Thoracic aorta (tissue), 2 donors: ENCODE measurements at regions not wholly inside any gene's neighbourhood (a gene's known extent, or its start where the extent isn't known, plus 50 kb on each side); places are given as distances from the start of the nearest gene placed in this dataset.

ENCODE experiments used
- ATAC-seq: fragments of 150-250 bp; one replicate; pipeline ENCODE4 v1.8.0; 2017; ENCODE audit warnings: low read depth; ENCODE audit not compliant: insufficient number of reproducible peaks, low FRiP score
- DNase-seq: peaks from one replicate; pipeline ENCODE4 v3.0.0-alpha.2; 2020; ENCODE audit warnings: low spot score
- H3K27ac ChIP-seq, 2 donors: fragments of 200-600 bp; sonication (generic); 1 replicate in 1 of 2; 2 replicates in 1 of 2; pipeline ENCODE4 v1.5.1; 2016; ENCODE audit warnings: mild to moderate bottlenecking in 2 of 2, moderate library complexity in 2 of 2
- H3K27me3 ChIP-seq: fragments of 200-600 bp; sonication (generic); replicated peaks from 2 replicates; pipeline ENCODE4 v1.6.0; 2016; ENCODE audit warnings: mild to moderate bottlenecking; ENCODE audit not compliant: insufficient read depth
- H3K36me3 ChIP-seq: fragments of 200-600 bp; sonication (generic); one replicate; pipeline ENCODE4 v1.5.1; 2016
- H3K4me1 ChIP-seq, 2 donors: fragments of 200-600 bp; sonication (generic); 1 replicate in 1 of 2; 2 replicates in 1 of 2; pipeline versions ENCODE4 v1.5.1 to v1.6.0; 2016; ENCODE audit warnings: low read depth in 2 of 2, mild to moderate bottlenecking in 1 of 2; ENCODE audit not compliant: control insufficient read depth in 1 of 2
- H3K4me3 ChIP-seq: fragments of 200-600 bp; sonication (generic); 2 replicates; pipeline ENCODE4 v1.5.1; 2016; ENCODE audit warnings: mild to moderate bottlenecking
- H3K9me3 ChIP-seq: fragments of 200-600 bp; sonication (generic); 2 replicates; pipeline ENCODE4 v1.5.1; 2016
- TF ChIP-seq, protein P1 (sequence below): fragments of 200-600 bp; sonication (generic); IDR thresholded peaks from one replicate; pipeline ENCODE4 v1.5.1; 2019; ENCODE audit warnings: antibody characterized with exemption

DNA sequence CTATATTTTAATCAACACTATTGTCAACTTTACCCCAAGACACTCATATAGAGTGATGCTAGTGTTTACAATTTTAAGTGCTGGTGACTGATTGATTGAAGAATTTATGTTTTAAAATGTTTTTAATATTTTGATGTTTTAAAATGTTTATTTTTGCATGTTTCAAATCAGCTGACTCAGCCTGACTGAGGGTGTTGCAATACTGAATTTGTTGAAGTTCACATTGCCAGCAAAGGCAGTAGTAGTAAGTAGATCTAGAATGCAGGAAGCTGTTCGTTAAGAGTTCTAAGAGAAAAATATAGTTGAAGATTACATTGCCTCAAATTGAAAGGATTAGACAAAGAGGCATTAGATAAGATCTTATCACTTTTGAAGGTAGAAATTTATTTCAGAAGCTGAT lies 977.6 kb downstream of the IGSF11 start:
- Histone ChIP-seq H3K9me3 (no peaks in the 10 kb centered on the region), H3K27me3 (no peaks in the 10 kb centered on the region), H3K4me3 (no peak overlapping the region), H3K4me1 (no peaks in the 10 kb centered on the region), H3K36me3 (no peaks in the 10 kb centered on the region), H3K27ac (no peak overlapping the region)
- TF ChIP-seq, protein P1, sequence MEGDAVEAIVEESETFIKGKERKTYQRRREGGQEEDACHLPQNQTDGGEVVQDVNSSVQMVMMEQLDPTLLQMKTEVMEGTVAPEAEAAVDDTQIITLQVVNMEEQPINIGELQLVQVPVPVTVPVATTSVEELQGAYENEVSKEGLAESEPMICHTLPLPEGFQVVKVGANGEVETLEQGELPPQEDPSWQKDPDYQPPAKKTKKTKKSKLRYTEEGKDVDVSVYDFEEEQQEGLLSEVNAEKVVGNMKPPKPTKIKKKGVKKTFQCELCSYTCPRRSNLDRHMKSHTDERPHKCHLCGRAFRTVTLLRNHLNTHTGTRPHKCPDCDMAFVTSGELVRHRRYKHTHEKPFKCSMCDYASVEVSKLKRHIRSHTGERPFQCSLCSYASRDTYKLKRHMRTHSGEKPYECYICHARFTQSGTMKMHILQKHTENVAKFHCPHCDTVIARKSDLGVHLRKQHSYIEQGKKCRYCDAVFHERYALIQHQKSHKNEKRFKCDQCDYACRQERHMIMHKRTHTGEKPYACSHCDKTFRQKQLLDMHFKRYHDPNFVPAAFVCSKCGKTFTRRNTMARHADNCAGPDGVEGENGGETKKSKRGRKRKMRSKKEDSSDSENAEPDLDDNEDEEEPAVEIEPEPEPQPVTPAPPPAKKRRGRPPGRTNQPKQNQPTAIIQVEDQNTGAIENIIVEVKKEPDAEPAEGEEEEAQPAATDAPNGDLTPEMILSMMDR: no peak
- ATAC-seq (no peak), DNase-seq (no peak)

DNA sequence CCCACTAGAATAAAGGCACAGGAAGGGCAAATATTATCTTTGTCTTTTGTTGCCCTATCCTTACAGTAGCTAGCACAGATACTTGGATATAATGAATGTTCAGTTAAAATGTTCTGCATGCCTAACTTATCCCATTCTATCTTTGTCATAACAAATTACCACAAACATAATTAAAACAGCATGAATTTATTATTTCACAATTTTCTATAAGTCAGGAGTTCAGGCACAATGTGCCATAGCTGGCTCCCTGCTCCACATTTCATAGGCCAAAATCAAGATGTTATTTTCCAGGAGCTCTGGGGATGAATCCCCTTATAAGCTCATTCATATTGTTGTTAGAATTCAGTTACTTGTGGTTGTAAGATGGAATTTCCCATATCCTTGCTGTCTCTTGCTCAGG lies 975.5 kb downstream of the IGSF11 start:
- Histone ChIP-seq H3K36me3 (no peaks in the 10 kb centered on the region), H3K9me3 (no peaks in the 10 kb centered on the region), H3K4me3 (no peak overlapping the region), H3K27me3 (no peaks in the 10 kb centered on the region), H3K27ac (no peak overlapping the region), H3K4me1 (no peaks in the 10 kb centered on the region)
- ATAC-seq (no peak), DNase-seq (no peak)
- TF ChIP-seq, protein P1: no peak

DNA sequence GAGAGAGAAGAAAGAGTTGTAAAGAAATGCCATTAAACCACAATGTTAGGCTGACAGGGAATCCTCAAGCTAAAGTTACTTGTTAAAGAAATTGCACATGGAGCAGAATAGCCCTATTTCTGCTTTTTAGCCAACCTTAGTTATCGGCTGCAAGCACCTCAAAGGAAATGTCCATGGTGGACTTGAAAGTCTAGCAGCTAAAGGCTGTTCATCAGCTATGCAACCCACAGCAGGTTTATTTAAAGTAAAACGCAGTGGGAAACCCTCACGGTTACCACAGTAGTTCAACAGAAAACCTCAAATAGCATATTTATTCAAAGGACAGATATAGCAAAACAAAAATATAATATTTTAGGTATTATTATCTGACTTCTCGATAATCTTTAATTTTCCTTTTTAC lies 967.2 kb downstream of the IGSF11 start:
- no peak for DNase-seq
- no peak overlapping the region for H3K4me3 ChIP-seq
- TF ChIP-seq, protein P1: no peak
- no peaks in the 10 kb centered on the region for H3K9me3 ChIP-seq
- H3K36me3 ChIP-seq: no peaks in the 10 kb centered on the region
- no peak for ATAC-seq
- no peaks in the 10 kb centered on the region for H3K27me3 ChIP-seq
- no peaks in the 10 kb centered on the region for H3K4me1 ChIP-seq
- no peak overlapping the region for H3K27ac ChIP-seq

DNA sequence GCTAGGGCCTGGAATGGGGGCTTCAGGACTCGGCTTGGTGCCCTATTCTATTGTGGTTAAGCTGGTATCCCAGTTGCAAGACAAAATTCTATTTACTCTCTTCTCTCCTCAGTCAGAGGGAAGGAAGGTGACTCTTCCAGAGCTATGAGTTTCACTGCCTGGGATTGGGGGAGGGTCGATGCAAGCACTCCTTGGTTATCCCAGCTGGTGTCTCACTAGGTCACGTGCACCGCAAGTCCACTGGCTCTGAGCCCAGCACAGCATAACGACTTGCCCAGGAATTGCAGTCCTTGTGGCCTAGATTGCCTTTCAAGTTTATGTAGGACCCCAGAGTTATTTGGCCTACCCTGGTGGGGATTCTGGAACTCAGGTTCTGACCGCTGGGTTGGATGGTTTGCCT lies 958.8 kb downstream of the IGSF11 start:
- Histone ChIP-seq H3K4me1 (no peaks in the 10 kb centered on the region), H3K4me3 (no peak overlapping the region), H3K36me3 (no peaks in the 10 kb centered on the region), H3K27me3 (no peaks in the 10 kb centered on the region), H3K27ac (no peak overlapping the region), H3K9me3 (peaks cover 7% of the 10 kb centered on the region)
- no peak for ATAC-seq
- TF ChIP-seq, protein P1: no peak
- DNase-seq: no peak

DNA sequence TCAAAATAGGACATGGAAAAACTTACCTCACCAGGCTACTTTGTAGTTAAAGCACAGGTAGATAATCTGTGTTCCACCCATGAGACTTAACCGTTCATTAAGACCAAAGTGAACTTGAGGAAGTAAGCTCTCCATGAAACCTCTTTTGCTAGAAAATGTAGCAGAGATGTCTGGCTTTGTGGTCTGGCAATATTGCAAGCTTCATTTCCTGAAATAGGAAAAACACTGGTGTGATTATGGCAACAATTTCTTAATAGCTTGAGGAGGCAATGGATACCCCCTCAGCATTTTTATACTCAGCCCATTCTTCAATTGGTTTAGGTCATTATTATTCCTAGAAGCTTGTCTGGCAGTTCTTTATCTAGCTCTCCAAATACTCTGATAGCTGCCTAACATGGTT lies 957.3 kb downstream of the IGSF11 start:
- DNase-seq: no peak
- H3K4me3 ChIP-seq: no peak overlapping the region
- TF ChIP-seq, protein P1: no peak
- H3K36me3 ChIP-seq: no peaks in the 10 kb centered on the region
- ATAC-seq: no peak
- H3K9me3 ChIP-seq: peaks cover 7% of the 10 kb centered on the region
- H3K27ac ChIP-seq: no peak overlapping the region
- no peaks in the 10 kb centered on the region for H3K4me1 ChIP-seq
- no peaks in the 10 kb centered on the region for H3K27me3 ChIP-seq
